ENCODE measurements at regions not wholly inside any gene's neighbourhood (a gene's known extent, or its start where the extent isn't known, plus 50 kb on each side); places are given as distances from the start of the nearest gene placed in this dataset.

GRCh38 chr21:35201799-35202198, 152.7 kb upstream of the RUNX1 start:
- TF ChIP-seq GATA2 (IDR thresholded peaks at IDR 0.05; ENCODE audit: low read depth, low read length) (no peak), GATA3 (IDR thresholded peaks at IDR 0.05; ENCODE audit: low read depth, low read length) (no peak)

All from SH-SY5Y (cell line).